ENCODE measurements at regions not wholly inside any gene's neighbourhood (a gene's known extent, or its start where the extent isn't known, plus 50 kb on each side); places are given as distances from the start of the nearest gene placed in this dataset.

GRCh38 chr16:88314991-88315542 is 67.7 kb upstream of the ZNF469 start:
- no peak for FAIRE-seq
- peak overlapping the region; percentile 65 for H2AFZ ChIP-seq (ENCODE audit: low read depth, low read length)
- intact Hi-C loops (cut with micrococcal nuclease), result loop anchor here (1.0 kb wide), 1 partner anchor 17 kb away; no protein-coding TSS in a partner anchor

More at GRCh38 chr16:88314991-88315542, 67.7 kb upstream of the ZNF469 start:
- no peak for DNase-seq (ENCODE audit: low read depth, low spot score)
- dilution Hi-C loops (cut with MboI; ENCODE audit: extremely low pct_ligation_motif_present, low sequenced_read_pairs), result no loop called here
- Histone ChIP-seq H3K27me3 (ENCODE audit: control insufficient read depth in 2 of 2, insufficient read depth in 2 of 2, low read length in 2 of 2) (no peaks in the 10 kb centered on the region), H3K4me3 (replicated peaks in 1 of 3; ENCODE audit: insufficient read depth in 1 of 3, low read depth in 1 of 3, low read length in 3 of 3) (no peak overlapping the region), H3K27ac (ENCODE audit: insufficient read depth, low read depth, low read length) (peak overlapping the region; percentile 56), H3K4me2 (ENCODE audit: insufficient read depth, low read length) (no peak overlapping the region), H4K20me1 (replicated peaks; ENCODE audit: control insufficient read depth, extremely low read depth, insufficient read depth, low read length) (no peaks in the 10 kb centered on the region), H3K79me2 (ENCODE audit: control insufficient read depth, insufficient read depth, low read length) (no peaks in the 10 kb centered on the region), H3K4me1 (ENCODE audit: control insufficient read depth, extremely low read depth, insufficient read depth, low read length) (peaks cover 24% of the 10 kb centered on the region), H3K9me3 (replicated peaks; ENCODE audit: control insufficient read depth, insufficient read depth, low read length) (no peaks in the 10 kb centered on the region), H3K36me3 (ENCODE audit: control insufficient read depth in 2 of 2, extremely low read depth in 1 of 2, insufficient read depth in 2 of 2, low read length in 2 of 2) (no peaks in the 10 kb centered on the region), H3K9ac (replicated peaks; ENCODE audit: extremely low read depth, insufficient read depth, low read length) (peak overlapping the region; percentile 11), H3K9me1 (replicated peaks; ENCODE audit: control insufficient read depth, extremely low read depth, insufficient read depth, low read length) (no peaks in the 10 kb centered on the region)
- TF ChIP-seq MYC (IDR thresholded peaks at IDR 0.05; ENCODE audit: low read depth, low read length) (no peak), JUN (IDR thresholded peaks at IDR 0.05; ENCODE audit: borderline replicate concordance, insufficient read depth, insufficient read length, low read depth) (no peak), POLR2A (IDR thresholded peaks at IDR 0.05; ENCODE audit: low read depth, low read length) (no peak), CTCF (IDR thresholded peaks at IDR 0.05; ENCODE audit: extremely low read depth in 1 of 2, insufficient read depth in 1 of 2, low read depth in 1 of 2, low read length in 2 of 2) (no peak), GATA2 (IDR thresholded peaks at IDR 0.05; ENCODE audit: insufficient read depth, insufficient read length, low read depth, low read length) (no peak), EZH2 (IDR thresholded peaks at IDR 0.05; ENCODE audit: borderline replicate concordance, low read depth, low read length, severe bottlenecking) (no peak), FOS (IDR thresholded peaks at IDR 0.05; ENCODE audit: borderline replicate concordance, insufficient read depth, low read length) (no peak), POLR2AphosphoS5 (IDR thresholded peaks at IDR 0.05; ENCODE audit: insufficient read depth, low read depth, low read length) (no peak)
- TF ChIP-seq, protein P1, sequence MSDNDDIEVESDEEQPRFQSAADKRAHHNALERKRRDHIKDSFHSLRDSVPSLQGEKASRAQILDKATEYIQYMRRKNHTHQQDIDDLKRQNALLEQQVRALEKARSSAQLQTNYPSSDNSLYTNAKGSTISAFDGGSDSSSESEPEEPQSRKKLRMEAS (IDR thresholded peaks at IDR 0.05; ENCODE audit: insufficient read depth, insufficient read length), result no peak
- ChIA-PET CTCF (interaction anchor here (1.1 to 1.4 kb wide), 2 partner anchors 10 to 53 kb away, joined by 3 to 5 read pairs; no protein-coding TSS in a partner anchor), POLR2A (no interaction called here)
- no TSS peak for BruUV-seq (replicated peaks)
